C4-2B (cell line): ENCODE measurements at regions not wholly inside any gene's neighbourhood (a gene's known extent, or its start where the extent isn't known, plus 50 kb on each side); places are given as distances from the start of the nearest gene placed in this dataset.

Experiments used
- CTCF ChIP-seq: fragments of 450-650 bp; conservative IDR thresholded peaks from 2 replicates; pipeline ENCODE4 v1.5.1; 2017; ENCODE audit warnings: mild to moderate bottlenecking
- ZFX ChIP-seq: fragments of 450-650 bp; IDR thresholded peaks from 2 replicates; pipeline ENCODE4 v1.6.1; 2017

- TF ChIP-seq CTCF: no peak
- TF ChIP-seq ZFX: no peak
Measured at GRCh38 chr16:66236301-66236700, 130.2 kb upstream of the CDH5 start.
